ENCODE measurements at regions not wholly inside any gene's neighbourhood (a gene's known extent, or its start where the extent isn't known, plus 50 kb on each side); places are given as distances from the start of the nearest gene placed in this dataset.

DNA sequence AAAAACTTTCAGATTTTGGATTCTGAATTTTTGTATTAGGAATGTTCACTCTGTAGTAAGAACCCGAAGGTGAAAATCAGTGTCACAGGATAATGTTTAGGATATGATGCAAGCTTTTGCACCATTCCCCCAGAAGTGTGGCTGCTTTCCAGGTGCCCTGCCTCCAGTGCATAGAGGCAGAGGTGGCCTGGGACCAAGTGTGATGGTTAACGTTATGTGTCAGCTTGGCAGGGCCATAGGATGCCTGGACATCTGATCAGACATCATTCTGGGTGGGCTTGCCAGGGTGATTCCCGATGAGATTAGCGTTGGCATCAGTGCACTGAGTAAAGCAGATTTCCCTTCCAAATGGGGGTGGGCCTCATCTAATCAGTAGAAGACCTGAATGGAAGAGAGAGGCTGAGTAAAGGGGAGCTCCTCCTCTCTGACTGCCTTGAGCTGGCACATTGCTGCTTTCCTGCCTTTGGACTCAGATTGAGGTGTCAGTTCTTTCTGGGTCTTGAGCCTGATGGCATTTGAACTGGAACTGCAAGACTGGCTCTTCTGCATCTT lies 177.4 kb upstream of the HS6ST1 start:
- no peak for DNase-seq
- Mint-ChIP-seq H3K27ac (no peak overlapping the region), H3K4me3 (no peak overlapping the region), H3K9me3 (no peaks in the 10 kb centered on the region), H3K36me3 (ENCODE audit: low read depth) (no peaks in the 10 kb centered on the region), H3K4me1 (ENCODE audit: low read depth) (no peaks in the 10 kb centered on the region), H3K27me3 (peaks cover 2% of the 10 kb centered on the region)

DNA sequence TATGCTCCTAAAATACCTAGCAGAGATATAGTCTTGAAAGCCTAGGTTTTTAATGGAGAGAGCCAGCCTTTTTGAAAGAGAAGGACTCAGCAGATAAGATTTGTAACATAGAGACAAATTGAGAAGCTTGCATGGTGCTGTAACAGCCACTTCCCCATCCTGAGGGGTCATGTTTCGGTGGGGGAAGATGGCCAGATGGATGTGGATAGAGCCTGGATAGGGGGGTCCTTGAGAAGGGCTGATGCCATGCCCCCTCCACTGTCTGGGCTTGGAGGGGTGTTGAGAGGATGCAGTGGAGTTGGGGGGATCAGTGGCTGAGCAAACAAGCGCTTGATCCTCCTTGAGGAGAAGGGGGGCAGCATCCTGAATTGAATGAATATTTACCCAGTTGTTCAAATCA lies 178.0 kb upstream of the HS6ST1 start:
- Mint-ChIP-seq H3K36me3 (ENCODE audit: low read depth) (no peaks in the 10 kb centered on the region), H3K27ac (no peak overlapping the region), H3K27me3 (peaks cover 2% of the 10 kb centered on the region), H3K4me1 (ENCODE audit: low read depth) (no peaks in the 10 kb centered on the region), H3K4me3 (no peak overlapping the region), H3K9me3 (no peaks in the 10 kb centered on the region)
- DNase-seq = no peak

DNA sequence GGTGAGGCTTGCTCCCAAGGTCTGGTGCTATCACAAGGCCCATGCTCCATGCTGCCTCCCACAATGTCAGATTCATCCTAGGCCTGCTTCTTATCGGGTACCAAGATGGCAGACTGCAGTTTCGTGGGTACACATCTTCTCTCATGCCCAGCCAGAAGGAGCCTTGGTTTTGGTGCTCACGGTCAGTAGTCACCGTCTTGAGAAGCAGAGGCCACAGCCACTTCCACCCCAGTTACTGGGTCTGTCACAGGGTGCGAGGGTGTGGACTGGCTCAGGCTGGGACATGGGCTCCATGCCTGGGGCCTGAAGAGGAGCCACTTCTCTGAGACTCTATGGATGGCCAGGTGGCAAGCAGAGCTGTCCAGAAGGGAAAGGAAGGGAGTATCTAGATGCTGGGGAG lies 178.8 kb upstream of the HS6ST1 start:
- no peaks in the 10 kb centered on the region for H3K36me3 Mint-ChIP-seq (ENCODE audit: low read depth)
- no peak overlapping the region for H3K27ac Mint-ChIP-seq
- H3K27me3 Mint-ChIP-seq = peaks cover 2% of the 10 kb centered on the region
- H3K4me1 Mint-ChIP-seq (ENCODE audit: low read depth) = no peaks in the 10 kb centered on the region
- no peak overlapping the region for H3K4me3 Mint-ChIP-seq
- no peak for DNase-seq
- no peaks in the 10 kb centered on the region for H3K9me3 Mint-ChIP-seq

DNA sequence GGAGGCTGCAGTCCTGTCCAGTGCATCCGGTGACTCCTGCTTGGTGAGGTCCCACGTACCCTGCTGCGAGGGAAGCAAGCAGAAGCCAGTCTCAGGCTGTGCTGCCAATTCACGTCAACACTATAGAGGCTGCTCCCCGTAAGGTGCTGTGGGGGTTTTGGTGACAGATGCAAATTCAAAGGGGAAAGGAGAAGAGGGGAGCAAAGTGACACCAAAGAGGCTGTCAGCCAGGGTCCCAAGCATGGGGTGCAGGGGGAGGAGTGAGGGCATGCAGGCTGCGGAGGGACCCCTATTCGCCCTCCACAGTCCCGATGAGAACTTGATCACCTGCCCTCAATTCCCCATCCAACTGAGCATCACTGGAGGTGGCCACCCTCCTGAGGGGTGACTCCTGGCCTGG lies 179.4 kb upstream of the HS6ST1 start:
- Mint-ChIP-seq H3K4me1 (ENCODE audit: low read depth) (no peaks in the 10 kb centered on the region), H3K4me3 (no peak overlapping the region), H3K27ac (no peak overlapping the region), H3K9me3 (no peaks in the 10 kb centered on the region), H3K27me3 (peaks cover 2% of the 10 kb centered on the region), H3K36me3 (ENCODE audit: low read depth) (no peaks in the 10 kb centered on the region)
- no peak for DNase-seq

DNA sequence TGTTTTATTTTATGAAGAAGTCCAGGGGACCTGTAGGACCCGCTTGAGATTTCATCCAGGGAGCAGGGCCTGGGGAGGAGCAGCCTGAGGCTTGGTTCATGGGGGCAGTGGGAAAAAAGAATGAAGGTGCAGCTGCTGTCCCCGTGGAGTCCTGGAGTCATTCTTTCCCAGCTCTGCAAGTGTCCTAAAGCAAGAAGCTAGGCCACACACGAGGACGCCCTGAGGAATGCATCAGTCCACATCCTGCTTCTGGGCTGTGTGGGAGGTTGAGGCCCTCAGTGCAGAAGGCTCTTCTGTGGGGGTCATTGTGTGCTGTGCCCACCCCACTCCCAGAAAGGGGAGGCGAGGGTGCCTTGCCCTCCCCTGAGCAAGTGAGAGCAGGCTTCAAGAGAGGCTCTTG lies 179.9 kb upstream of the HS6ST1 start:
- Mint-ChIP-seq H3K4me1 (ENCODE audit: low read depth) (no peaks in the 10 kb centered on the region), H3K4me3 (no peak overlapping the region), H3K27ac (no peak overlapping the region)

DNA sequence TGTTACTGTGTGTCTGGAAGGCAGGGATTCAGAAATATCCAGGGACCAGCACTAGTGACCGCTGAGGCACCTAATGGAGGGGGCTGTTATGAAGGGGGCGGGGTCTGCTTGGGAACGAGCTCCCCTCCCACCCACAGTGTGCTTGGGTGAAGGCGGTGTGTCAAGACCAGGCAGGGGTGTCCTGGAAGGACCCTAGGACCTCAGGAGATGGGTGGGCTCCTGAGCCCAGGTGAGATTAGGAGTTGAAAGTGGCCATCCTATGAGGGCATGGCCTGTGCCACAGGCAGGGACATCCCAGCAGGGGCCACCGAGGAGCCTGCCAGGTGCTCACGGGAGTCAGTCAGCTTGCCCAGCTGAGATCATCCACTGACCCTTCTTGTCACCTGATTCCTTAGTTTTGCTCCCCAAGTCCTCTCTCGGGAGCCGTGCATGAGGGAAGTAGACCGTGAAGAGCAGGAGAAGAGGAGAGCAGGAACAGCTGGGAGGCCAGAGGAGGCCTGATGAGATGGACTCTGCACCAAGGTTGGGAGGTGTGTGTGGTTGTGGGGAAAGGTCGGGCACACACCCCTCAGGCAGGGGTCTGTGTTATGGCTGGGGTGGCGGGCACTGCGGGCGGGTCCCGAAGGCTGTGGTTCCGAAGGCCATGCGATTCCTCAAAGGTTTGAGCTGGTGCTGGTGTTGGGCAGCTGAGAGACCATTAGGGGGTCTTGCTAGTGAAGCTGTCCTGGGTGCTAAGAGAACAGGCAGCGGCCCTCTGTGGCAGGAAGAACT lies 180.9 kb upstream of the HS6ST1 start:
- H3K27ac Mint-ChIP-seq = no peak overlapping the region
- peaks cover 2% of the 10 kb centered on the region for H3K27me3 Mint-ChIP-seq
- H3K4me3 Mint-ChIP-seq = no peak overlapping the region
- no peak for DNase-seq
- H3K9me3 Mint-ChIP-seq = no peaks in the 10 kb centered on the region
- no peaks in the 10 kb centered on the region for H3K36me3 Mint-ChIP-seq (ENCODE audit: low read depth)
- no peaks in the 10 kb centered on the region for H3K4me1 Mint-ChIP-seq (ENCODE audit: low read depth)

More for the DNA sequence above, 179.9 kb upstream of the HS6ST1 start:
- DNase-seq = no peak
- no peaks in the 10 kb centered on the region for H3K36me3 Mint-ChIP-seq (ENCODE audit: low read depth)
- H3K9me3 Mint-ChIP-seq = no peaks in the 10 kb centered on the region
- peaks cover 2% of the 10 kb centered on the region for H3K27me3 Mint-ChIP-seq

DNA sequence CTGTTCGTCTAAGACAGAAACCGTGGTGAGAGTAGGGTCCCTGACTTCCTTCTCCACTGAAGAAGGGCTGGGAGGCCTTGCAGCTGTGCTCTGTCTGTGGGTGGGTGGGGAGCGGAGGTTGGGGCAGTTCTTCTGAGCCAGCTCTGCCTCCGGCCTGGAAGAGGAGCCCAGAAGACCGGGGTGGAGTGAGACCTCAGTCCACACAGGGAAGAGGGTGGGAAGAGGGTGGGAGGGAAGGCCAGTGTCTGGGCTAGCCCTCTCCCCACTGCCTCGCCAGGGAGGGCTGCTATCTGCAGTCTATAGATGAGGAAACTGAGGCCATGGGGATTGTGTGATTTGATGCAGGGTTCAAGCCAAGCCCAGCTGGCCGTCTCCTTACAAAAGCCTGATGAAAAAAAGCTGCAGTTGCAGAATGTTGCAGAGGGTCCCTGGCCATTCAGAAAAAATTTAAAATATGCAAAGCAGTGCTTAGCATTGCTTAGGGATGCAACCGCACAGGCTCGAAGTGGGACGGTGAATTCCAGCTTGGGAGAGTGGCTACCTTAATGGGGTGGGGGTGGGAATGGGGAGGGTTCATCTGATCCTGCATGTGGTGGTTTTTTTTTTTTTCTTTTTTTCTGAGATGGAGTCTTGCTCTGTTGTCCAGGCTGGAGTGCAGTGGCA lies 181.6 kb upstream of the HS6ST1 start:
- no peak for DNase-seq
- peaks cover 2% of the 10 kb centered on the region for H3K27me3 Mint-ChIP-seq
- H3K4me1 Mint-ChIP-seq (ENCODE audit: low read depth) = no peaks in the 10 kb centered on the region
- H3K36me3 Mint-ChIP-seq (ENCODE audit: low read depth) = no peaks in the 10 kb centered on the region
- H3K4me3 Mint-ChIP-seq = no peak overlapping the region
- no peak overlapping the region for H3K27ac Mint-ChIP-seq
- H3K9me3 Mint-ChIP-seq = no peaks in the 10 kb centered on the region

DNA sequence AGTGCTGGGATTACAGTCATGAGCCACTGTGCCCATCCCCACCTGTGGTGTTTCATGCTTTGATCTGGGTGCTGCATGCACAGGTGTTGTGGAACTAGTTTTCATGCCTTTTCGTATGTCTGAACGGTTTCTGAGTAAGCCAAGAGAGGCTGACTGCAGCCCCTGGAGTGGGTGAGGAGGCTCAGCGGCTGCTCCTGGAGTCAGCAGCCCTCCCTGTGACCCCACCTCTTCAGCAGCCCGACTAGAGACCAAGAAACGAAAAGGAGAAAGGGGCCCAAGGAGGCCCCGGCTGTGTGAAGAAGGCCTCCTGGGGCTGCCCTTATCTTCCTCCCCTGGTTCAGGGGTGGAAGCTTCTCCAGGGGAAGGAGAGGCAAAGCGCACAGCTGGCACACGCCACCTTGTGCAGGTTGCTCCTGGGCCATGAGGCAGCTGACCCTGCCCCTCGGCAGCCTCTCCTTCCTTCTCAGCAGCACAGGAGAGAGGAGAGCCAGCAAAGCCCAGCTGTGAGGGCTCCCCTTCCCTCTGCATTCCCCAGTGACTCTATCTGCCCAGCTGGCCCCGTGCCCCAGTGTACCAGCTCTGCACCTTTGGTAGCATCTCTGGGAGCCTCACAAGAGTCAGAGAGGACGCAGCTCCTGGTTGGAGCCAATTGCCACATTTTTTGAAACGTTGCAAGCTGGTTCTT lies 182.5 kb upstream of the HS6ST1 start:
- H3K4me1 Mint-ChIP-seq (ENCODE audit: low read depth) = no peaks in the 10 kb centered on the region
- no peaks in the 10 kb centered on the region for H3K36me3 Mint-ChIP-seq (ENCODE audit: low read depth)
- H3K27me3 Mint-ChIP-seq = peaks cover 2% of the 10 kb centered on the region
- H3K27ac Mint-ChIP-seq = no peak overlapping the region
- H3K9me3 Mint-ChIP-seq = no peaks in the 10 kb centered on the region
- H3K4me3 Mint-ChIP-seq = no peak overlapping the region
- no peak for DNase-seq

DNA sequence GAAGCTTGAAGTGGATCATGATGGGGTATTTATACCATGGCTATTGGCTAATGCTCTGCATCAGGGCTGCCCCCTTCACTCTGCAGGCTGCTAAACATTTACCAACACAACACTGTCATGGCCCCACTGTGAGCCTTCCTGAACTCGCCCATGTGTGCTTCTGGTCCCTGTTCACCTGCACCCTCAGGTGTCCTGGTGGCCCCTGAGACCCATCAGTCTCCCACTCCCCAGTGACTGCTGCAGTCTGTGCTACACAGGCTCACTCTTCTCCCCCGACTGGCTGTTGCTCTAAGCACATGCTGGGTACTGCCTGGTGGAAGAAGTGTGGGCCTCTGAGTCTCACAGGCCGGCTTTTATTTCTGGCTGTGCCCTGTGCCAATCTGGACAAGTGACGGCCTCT lies 183.0 kb upstream of the HS6ST1 start:
- Mint-ChIP-seq H3K9me3 (no peaks in the 10 kb centered on the region), H3K27me3 (peaks cover 2% of the 10 kb centered on the region), H3K4me3 (no peak overlapping the region), H3K36me3 (ENCODE audit: low read depth) (no peaks in the 10 kb centered on the region), H3K27ac (no peak overlapping the region), H3K4me1 (ENCODE audit: low read depth) (no peaks in the 10 kb centered on the region)
- DNase-seq = no peak

DNA sequence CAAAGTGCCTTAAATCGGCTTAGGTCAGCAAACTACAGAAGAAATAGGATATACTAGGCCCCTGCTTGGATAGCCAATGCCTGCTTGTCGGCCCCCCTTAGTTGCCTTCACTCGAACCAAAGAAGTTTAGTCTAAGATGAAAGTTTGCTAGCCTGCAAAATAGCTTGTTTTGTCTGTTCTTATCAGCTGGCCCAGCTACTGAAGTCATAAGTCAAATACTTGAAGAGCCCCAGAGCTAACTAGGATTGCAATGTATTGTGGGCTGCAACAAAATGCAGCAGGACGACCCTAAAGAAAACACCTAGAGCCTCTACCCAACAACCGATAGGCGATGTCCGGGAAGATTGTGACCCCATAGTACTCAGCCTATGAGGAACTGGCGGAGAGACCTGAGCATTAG lies 183.5 kb upstream of the HS6ST1 start:
- Mint-ChIP-seq H3K4me1 (ENCODE audit: low read depth) (no peaks in the 10 kb centered on the region), H3K27ac (no peak overlapping the region), H3K9me3 (no peaks in the 10 kb centered on the region), H3K27me3 (peaks cover 2% of the 10 kb centered on the region), H3K4me3 (no peak overlapping the region), H3K36me3 (ENCODE audit: low read depth) (no peaks in the 10 kb centered on the region)
- no peak for DNase-seq

DNA sequence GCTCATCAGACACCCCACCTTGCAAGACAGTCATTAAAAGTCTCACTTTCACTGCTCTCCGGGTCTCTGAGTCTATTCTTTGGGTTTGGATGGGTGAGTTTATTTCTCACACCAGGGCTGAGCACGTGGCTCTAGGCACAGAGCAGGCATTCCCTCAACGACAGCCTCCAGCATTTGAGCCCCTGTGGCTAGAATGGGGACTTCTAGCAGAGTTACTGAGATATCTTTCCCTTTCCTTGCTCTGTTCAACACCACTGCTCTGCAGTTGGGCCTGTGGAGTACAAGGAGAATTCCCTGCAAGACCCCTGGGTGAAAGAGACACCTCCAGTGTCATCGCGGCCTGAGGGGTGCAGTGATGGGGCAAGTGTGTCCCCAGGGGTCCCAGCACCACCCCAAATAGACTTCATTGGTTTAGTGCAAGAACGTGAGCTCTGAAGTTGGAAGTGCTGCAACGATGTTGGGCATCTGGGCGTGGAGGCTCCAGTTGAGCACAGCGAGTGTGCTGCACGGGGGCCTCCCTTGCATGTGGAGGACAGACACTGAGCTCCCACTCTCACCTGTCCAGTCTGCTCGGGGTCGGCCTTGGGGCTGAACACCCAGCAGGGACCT lies 184.1 kb upstream of the HS6ST1 start:
- Mint-ChIP-seq H3K4me3 (no peak overlapping the region), H3K27ac (no peak overlapping the region)

DNA sequence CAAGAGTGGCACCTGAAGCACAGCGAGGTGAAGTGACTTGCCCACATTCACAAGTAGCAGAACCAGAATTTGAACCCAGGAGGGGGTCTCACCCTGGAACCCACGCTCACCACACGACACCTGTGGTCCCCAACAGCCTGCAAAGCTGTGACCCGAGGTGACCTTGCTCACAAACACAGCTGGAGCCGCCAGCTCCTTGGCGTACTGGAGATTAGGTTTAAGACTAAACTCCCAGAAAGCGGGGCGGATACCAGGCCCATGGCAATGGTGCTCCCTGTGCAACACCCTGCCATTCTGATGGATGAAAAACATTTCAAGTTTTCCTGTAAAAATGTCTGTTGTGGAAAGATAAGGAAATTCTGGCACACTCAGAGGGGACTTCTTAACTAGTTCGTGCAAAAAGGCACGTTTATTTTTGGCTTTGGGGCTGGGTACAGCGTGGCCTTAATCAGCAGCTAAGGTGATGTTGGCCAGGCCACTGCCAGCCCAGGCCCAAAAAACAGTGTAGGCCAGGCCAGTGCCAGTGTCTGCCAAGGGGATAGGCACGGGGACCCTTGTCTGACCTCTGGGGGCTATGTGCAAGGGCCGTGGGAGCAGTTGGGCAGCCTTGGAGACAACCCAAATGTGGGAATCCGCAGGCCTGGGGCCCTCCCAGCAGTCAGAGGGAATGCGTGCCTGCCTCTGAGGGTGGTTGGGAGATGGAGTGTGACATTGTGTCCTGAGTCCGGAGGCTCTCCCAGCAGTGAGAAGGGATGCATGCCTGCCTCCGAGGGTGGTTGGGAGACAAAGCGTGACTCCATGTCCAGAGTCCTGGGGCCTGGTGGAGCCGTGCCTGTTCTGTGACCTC lies 185.0 kb upstream of the HS6ST1 start:
- H3K4me3 Mint-ChIP-seq = no peak overlapping the region
- no peaks in the 10 kb centered on the region for H3K9me3 Mint-ChIP-seq
- H3K36me3 Mint-ChIP-seq (ENCODE audit: low read depth) = no peaks in the 10 kb centered on the region
- no peak overlapping the region for H3K27ac Mint-ChIP-seq
- no peak for DNase-seq
- no peaks in the 10 kb centered on the region for H3K4me1 Mint-ChIP-seq (ENCODE audit: low read depth)
- peaks cover 2% of the 10 kb centered on the region for H3K27me3 Mint-ChIP-seq

More for the DNA sequence above, 184.1 kb upstream of the HS6ST1 start:
- Mint-ChIP-seq H3K4me1 (ENCODE audit: low read depth) (no peaks in the 10 kb centered on the region), H3K36me3 (ENCODE audit: low read depth) (no peaks in the 10 kb centered on the region), H3K9me3 (no peaks in the 10 kb centered on the region), H3K27me3 (peaks cover 2% of the 10 kb centered on the region)
- DNase-seq = no peak

DNA sequence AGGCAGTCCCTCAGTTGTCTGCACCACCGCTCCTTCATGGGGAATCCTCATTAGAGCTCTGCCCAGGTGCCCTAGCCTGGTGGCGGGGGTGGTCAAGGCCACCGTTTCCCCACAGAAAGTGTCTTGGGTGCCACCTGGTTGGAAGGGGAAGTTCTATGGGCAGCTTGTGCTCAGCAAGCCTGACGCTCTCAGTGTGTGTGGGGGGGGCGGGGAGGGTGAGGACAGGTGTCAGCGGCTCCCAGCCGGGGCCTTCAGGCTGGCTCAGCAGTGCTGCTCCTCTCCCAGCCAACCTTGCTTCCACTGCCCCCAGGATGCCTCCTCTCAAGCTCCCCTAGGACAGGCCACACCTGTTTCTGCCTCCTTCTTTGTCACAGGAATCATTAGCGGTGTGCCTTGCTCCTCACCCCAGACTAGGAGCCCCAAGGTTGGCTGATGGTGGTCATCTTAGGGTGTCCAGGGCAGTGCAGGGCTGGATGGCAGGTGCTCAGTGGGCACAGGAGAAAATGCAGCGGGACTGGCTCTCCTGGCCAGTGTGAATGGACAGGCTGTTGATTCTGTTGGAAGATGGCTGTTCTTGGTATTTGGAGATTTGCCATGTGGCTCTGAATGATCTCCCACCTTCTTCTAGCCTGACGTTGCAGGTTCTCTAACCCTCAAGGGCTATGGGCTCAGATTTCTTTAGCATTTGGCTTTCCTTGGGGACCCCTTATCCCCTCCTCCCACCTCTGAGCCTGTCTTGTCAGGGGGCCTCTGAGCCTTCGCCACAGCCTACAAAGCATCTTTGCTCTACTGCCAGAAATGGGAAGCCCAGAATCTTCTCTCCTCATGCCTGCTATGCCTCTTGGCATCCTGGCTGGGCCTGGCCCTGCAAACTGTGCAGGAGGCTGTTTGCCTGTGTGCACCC lies 185.8 kb upstream of the HS6ST1 start:
- H3K27ac Mint-ChIP-seq = no peak overlapping the region
- DNase-seq = peak; percentile 19
- H3K4me3 Mint-ChIP-seq = no peak overlapping the region
- no peaks in the 10 kb centered on the region for H3K9me3 Mint-ChIP-seq
- H3K27me3 Mint-ChIP-seq = peaks cover 1% of the 10 kb centered on the region
- no peaks in the 10 kb centered on the region for H3K36me3 Mint-ChIP-seq (ENCODE audit: low read depth)
- H3K4me1 Mint-ChIP-seq (ENCODE audit: low read depth) = no peaks in the 10 kb centered on the region
